Heart right ventricle (tissue), 16 donors: ENCODE measurements at regions not wholly inside any gene's neighbourhood (a gene's known extent, or its start where the extent isn't known, plus 50 kb on each side); places are given as distances from the start of the nearest gene placed in this dataset.

ENCODE experiments used
- ATAC-seq, 8 donors: fragments of 200-7000 bp; cut with Tn5 transposase; one replicate each; pipeline ENCODE4 v1.9.1; 2020; ENCODE audit warnings: mild to moderate bottlenecking in 8 of 8, moderate library complexity in 8 of 8, moderate number of reproducible peaks in 1 of 8
- DNase-seq, 2 donors: peaks; one replicate each; pipeline ENCODE4 v3.0.0-alpha.2; 2020
- H3K27ac ChIP-seq, 10 donors: fragments of 200-600 bp; sonication (generic) in 2 of 10; one replicate each; pipeline versions ENCODE4 v1.5.0 to v1.8.0; 2020 to 2022; ENCODE audit warnings: mild to moderate bottlenecking in 3 of 10
- H3K27me3 ChIP-seq, 7 donors: fragments of 200-600 bp; one replicate each; pipeline ENCODE4 v1.8.0; 2021 to 2022; ENCODE audit warnings: mild to moderate bottlenecking in 2 of 7
- H3K36me3 ChIP-seq, 9 donors: fragments of 200-600 bp; sonication (generic) in 1 of 9; one replicate each; pipeline versions ENCODE4 v1.5.0 to v1.8.0; 2020 to 2022; ENCODE audit warnings: mild to moderate bottlenecking in 2 of 9
- H3K4me1 ChIP-seq, 9 donors: fragments of 200-600 bp; sonication (generic) in 1 of 9; one replicate each; pipeline versions ENCODE4 v1.5.0 to v1.8.0; 2020 to 2022; ENCODE audit warnings: mild to moderate bottlenecking in 4 of 9
- H3K4me3 ChIP-seq, 10 donors: fragments of 200-600 bp; sonication (generic) in 2 of 10; one replicate each; pipeline versions ENCODE4 v1.5.0 to v1.8.0; 2020 to 2022; ENCODE audit warnings: mild to moderate bottlenecking in 7 of 10, moderate library complexity in 2 of 10
- H3K9me3 ChIP-seq, 11 donors: fragments of 200-600 bp in 10 of 11; sonication (generic) in 2 of 11; one replicate each; pipeline versions ENCODE4 v1.5.0 to v1.8.0; 2013 to 2022; ENCODE audit warnings: mild to moderate bottlenecking in 2 of 11, control low read depth in 1 of 11, moderate library complexity in 1 of 11
- WGBS, 2 donors: extraction: QIAGEN DNeasy Blood & Tissue Kit; methylation state at CpG; one replicate each; pipeline ENCODE4 v1.1.7; 2013; ENCODE audit warnings: inconsistent platforms in 1 of 2; 5-methylcytosine and 5-hydroxymethylcytosine counted together
- intact Hi-C, 10 donors: fragments of 100-400 bp; cut with DNase I; formaldehyde crosslinking; loops; one replicate each; pipeline versions ENCODE4 v1.11.1 to v1.14.2; 2022
- TF ChIP-seq, protein P1 (sequence below), 9 donors: fragments of 200-600 bp; sonication (generic) in 2 of 9; IDR thresholded peaks; one replicate each; pipeline versions ENCODE4 v1.5.0 to v1.8.0; 2021 to 2022; ENCODE audit warnings: antibody characterized with exemption in 9 of 9, mild to moderate bottlenecking in 5 of 9, moderate library complexity in 1 of 9
- donor health status: Arrhythmogenic right ventricular cardiomyopathy.
- donor health status: ischemic (EF 13 %, LVEDD 7.1; RV severe dilation, severe dysfunction).
- donor health status: healthy with polysubstance abuse.
- donor health status: DM: no; HTN: yes; CAD: no.
- donor health status: DM: no; HTN: no; CAD: no.
- donor health status: ischemic (EF 25% LVEDD 6.9; RV normal size, moderate dysfunction).
- donor health status: ischemic (EF 25% LVEDD 5.7; RV mildly dilated, moderate dysfunction).
- donor health status: healthy.
- donor health status: DM: yes; HTN: yes; CAD: no.
- donor health status: Ischemic cardiomyopathy.
- donor health status: ischemic (EF 35%, LVEDD 5.7; RV mildly dilated, moderate dysfunction).
- donor health status: nonischemic (EF 11% LVEDD 7.7; RV severe dilation, severe dysfunction).
- donor health status: DM: yes; HTN: yes; CAD: no.
- donor health status: PGD.
- donor health status: ischemic (EF 29% LVEDD 5.4; RV normal size, mild dysfunction).
- donor health status: nonischemic (EF 23%, LVEDD 6.1; RV moderate dilation, normal function).

- H3K4me1 ChIP-seq, result peaks cover 0 to 7% (median 3%) of the 10 kb centered on the region in 9 donors
- H3K27me3 ChIP-seq, result peaks cover 0 to 4% (median 0%) of the 10 kb centered on the region in 7 donors
- DNase-seq (no peak), ATAC-seq (no peak)
- no peak overlapping the region for H3K27ac ChIP-seq
- TF ChIP-seq, protein P1, sequence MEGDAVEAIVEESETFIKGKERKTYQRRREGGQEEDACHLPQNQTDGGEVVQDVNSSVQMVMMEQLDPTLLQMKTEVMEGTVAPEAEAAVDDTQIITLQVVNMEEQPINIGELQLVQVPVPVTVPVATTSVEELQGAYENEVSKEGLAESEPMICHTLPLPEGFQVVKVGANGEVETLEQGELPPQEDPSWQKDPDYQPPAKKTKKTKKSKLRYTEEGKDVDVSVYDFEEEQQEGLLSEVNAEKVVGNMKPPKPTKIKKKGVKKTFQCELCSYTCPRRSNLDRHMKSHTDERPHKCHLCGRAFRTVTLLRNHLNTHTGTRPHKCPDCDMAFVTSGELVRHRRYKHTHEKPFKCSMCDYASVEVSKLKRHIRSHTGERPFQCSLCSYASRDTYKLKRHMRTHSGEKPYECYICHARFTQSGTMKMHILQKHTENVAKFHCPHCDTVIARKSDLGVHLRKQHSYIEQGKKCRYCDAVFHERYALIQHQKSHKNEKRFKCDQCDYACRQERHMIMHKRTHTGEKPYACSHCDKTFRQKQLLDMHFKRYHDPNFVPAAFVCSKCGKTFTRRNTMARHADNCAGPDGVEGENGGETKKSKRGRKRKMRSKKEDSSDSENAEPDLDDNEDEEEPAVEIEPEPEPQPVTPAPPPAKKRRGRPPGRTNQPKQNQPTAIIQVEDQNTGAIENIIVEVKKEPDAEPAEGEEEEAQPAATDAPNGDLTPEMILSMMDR (IDR thresholded peaks at IDR 0.05), result no peak
- H3K36me3 ChIP-seq, result no peaks in the 10 kb centered on the region
- intact Hi-C loops, result no loop called here
- 48 to 100% methylated on average over 2 of the region's 2 CpGs for WGBS, 2 donors
- H3K4me3 ChIP-seq, result no peak overlapping the region
- no peaks in the 10 kb centered on the region for H3K9me3 ChIP-seq
Measured at GRCh38 chr1:55854911-55855310, 639.7 kb upstream of the USP24 start.

DNA sequence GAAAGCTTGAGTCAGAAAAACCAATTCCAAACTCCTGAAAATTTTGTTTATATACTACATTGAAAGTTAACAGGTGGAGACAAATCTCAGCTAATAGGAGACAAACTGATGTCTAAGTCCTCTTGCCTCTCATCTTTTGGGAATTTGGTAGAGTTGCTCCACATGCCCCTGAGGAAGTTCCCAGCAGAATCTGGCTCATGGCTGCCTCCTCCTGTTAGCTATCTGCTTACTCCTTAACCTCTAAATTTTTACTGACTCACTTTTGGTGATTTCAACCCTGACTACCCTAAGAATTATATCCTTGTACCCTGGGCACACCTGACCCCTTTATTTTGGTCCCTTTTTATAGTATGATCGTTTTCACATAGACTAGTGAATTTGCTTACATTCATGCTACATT, 633.7 kb upstream of the USP24 start:
- intact Hi-C loops, result no loop called here
- no peaks in the 10 kb centered on the region for H3K4me1 ChIP-seq
- H3K4me3 ChIP-seq, result no peak overlapping the region
- DNase-seq (no peak), ATAC-seq (no peak)
- H3K9me3 ChIP-seq, result no peaks in the 10 kb centered on the region
- no peak overlapping the region for H3K27ac ChIP-seq
- TF ChIP-seq, protein P1 (IDR thresholded peaks at IDR 0.05), result no peak
- no peaks in the 10 kb centered on the region for H3K36me3 ChIP-seq
- WGBS, 2 donors, result 62 to 72% methylated on average over 1 of the region's 1 CpG
- peaks cover 0 to 4% (median 0%) of the 10 kb centered on the region in 7 donors for H3K27me3 ChIP-seq

- Histone ChIP-seq H3K27ac (no peak overlapping the region), H3K27me3 (no peaks in the 10 kb centered on the region), H3K4me1 (no peaks in the 10 kb centered on the region), H3K4me3 (no peak overlapping the region), H3K36me3 (no peaks in the 10 kb centered on the region), H3K9me3 (no peaks in the 10 kb centered on the region)
- TF ChIP-seq, protein P1 (IDR thresholded peaks at IDR 0.05), result no peak
- ATAC-seq (no peak), DNase-seq (no peak)
- 81 to 89% methylated on average over 2 of the region's 2 CpGs for WGBS, 2 donors
- intact Hi-C loops, result no loop called here
Measured at GRCh38 chr1:55846051-55846450, 630.9 kb upstream of the USP24 start.

- intact Hi-C loops, result no loop called here
- TF ChIP-seq, protein P1 (IDR thresholded peaks at IDR 0.05), result no peak
- Histone ChIP-seq H3K4me3 (no peak overlapping the region), H3K27me3 (peaks cover 0 to 5% (median 0%) of the 10 kb centered on the region in 7 donors), H3K27ac (no peak overlapping the region), H3K9me3 (no peaks in the 10 kb centered on the region), H3K36me3 (no peaks in the 10 kb centered on the region), H3K4me1 (no peaks in the 10 kb centered on the region)
- WGBS, 2 donors, result 76 to 89% methylated on average over 1 of the region's 1 CpG
- DNase-seq (no peak), ATAC-seq (no peak)
Measured at GRCh38 chr1:55844322-55844721, 629.2 kb upstream of the USP24 start.
